DND-41 (cell line): ENCODE measurements at regions not wholly inside any gene's neighbourhood (a gene's known extent, or its start where the extent isn't known, plus 50 kb on each side); places are given as distances from the start of the nearest gene placed in this dataset.

Source experiments
- ATAC-seq: fragments of 200-7000 bp; cut with Tn5 transposase; 3 replicates; pipeline ENCODE4 v1.9.1; 2021; ENCODE audit warnings: low read depth; ENCODE audit not compliant: insufficient read depth
- DNase-seq: peaks from one replicate; pipeline ENCODE4 v3.0.0-alpha.2; 2020
- H2AFZ ChIP-seq: 2 replicates; pipeline ENCODE4 v1.6.0; 2012; ENCODE audit warnings: low read depth, low read length
- H3K27ac ChIP-seq: 2 replicates; pipeline ENCODE4 v1.5.1; 2012; ENCODE audit warnings: low read length, inconsistent platforms
- H3K27me3 ChIP-seq: fragments of 200-600 bp; sonication (generic); 2 replicates; pipeline ENCODE4 v1.6.0; 2012; ENCODE audit warnings: low read length, mild to moderate bottlenecking, inconsistent platforms; ENCODE audit not compliant: insufficient read depth, poor library complexity
- H3K36me3 ChIP-seq: 2 replicates; pipeline ENCODE4 v1.5.1; 2012; ENCODE audit warnings: low read length, inconsistent platforms; ENCODE audit not compliant: insufficient read depth
- H3K4me1 ChIP-seq: 2 replicates; pipeline ENCODE4 v1.5.1; 2012; ENCODE audit warnings: mild to moderate bottlenecking, low read length; ENCODE audit not compliant: insufficient read depth
- H3K4me2 ChIP-seq: 2 replicates; pipeline ENCODE4 v1.6.0; 2012; ENCODE audit warnings: mild to moderate bottlenecking, moderate library complexity, low read length, inconsistent platforms; ENCODE audit not compliant: insufficient read depth
- H3K4me3 ChIP-seq, 2 experiments: fragments of 200-600 bp in 1 of 2; shearing (Covaris generic) in 1 of 2; 2 replicates each; pipeline ENCODE4 v1.5.1; 2012 to 2016; ENCODE audit warnings: inconsistent platforms in 2 of 2, low read length in 2 of 2, mild to moderate bottlenecking in 2 of 2, low read depth in 1 of 2, moderate library complexity in 1 of 2
- H3K79me2 ChIP-seq: 2 replicates; pipeline ENCODE4 v1.6.0; 2012; ENCODE audit warnings: low read length, inconsistent platforms; ENCODE audit not compliant: insufficient read depth
- H3K9ac ChIP-seq: 2 replicates; pipeline ENCODE4 v1.6.0; 2012; ENCODE audit warnings: low read depth, mild to moderate bottlenecking, inconsistent platforms, low read length, moderate library complexity
- H3K9me3 ChIP-seq: 2 replicates; pipeline ENCODE4 v1.5.1; 2012; ENCODE audit warnings: low read length, moderate library complexity, mild to moderate bottlenecking, inconsistent platforms; ENCODE audit not compliant: insufficient read depth, severe bottlenecking
- H4K20me1 ChIP-seq: 2 replicates; pipeline ENCODE4 v1.6.0; 2012; ENCODE audit warnings: low read length; ENCODE audit not compliant: insufficient read depth
- CTCF ChIP-seq: IDR thresholded peaks from 2 replicates; pipeline ENCODE4 v1.5.1; 2012; ENCODE audit warnings: borderline replicate concordance, low read length, moderate library complexity, mild to moderate bottlenecking; ENCODE audit not compliant: poor library complexity, severe bottlenecking; ENCODE audit errors: extremely low read depth
- EZH2 ChIP-seq: IDR thresholded peaks from 3 replicates; pipeline ENCODE4 v1.6.1; 2012; ENCODE audit warnings: borderline replicate concordance, low read depth, mild to moderate bottlenecking, moderate library complexity, low read length, inconsistent platforms; ENCODE audit not compliant: severe bottlenecking

- DNase-seq = no peak
- H3K27me3 ChIP-seq = no peaks in the 10 kb centered on the region
- H3K79me2 ChIP-seq = no peaks in the 10 kb centered on the region
- TF ChIP-seq EZH2 = no peak
- no peak for TF ChIP-seq CTCF
- no peaks in the 10 kb centered on the region for H4K20me1 ChIP-seq
- no peak overlapping the region for H2AFZ ChIP-seq
- H3K4me3 ChIP-seq = no peak overlapping the region
- no peaks in the 10 kb centered on the region for H3K9me3 ChIP-seq
- H3K4me1 ChIP-seq = no peaks in the 10 kb centered on the region
- no peak for ATAC-seq
- H3K4me2 ChIP-seq = no peak overlapping the region
- no peak overlapping the region for H3K9ac ChIP-seq
- H3K27ac ChIP-seq = no peak overlapping the region
- H3K36me3 ChIP-seq = no peaks in the 10 kb centered on the region
Observed at GRCh38 chr7:17679458-17679857, 260.8 kb downstream of the SNX13 start.

- Histone ChIP-seq H3K27me3 (no peaks in the 10 kb centered on the region), H3K4me3 (no peak overlapping the region), H2AFZ (no peak overlapping the region), H3K4me2 (no peak overlapping the region), H3K27ac (no peak overlapping the region), H3K9ac (no peak overlapping the region), H3K36me3 (no peaks in the 10 kb centered on the region), H3K4me1 (no peaks in the 10 kb centered on the region), H4K20me1 (no peaks in the 10 kb centered on the region), H3K79me2 (no peaks in the 10 kb centered on the region), H3K9me3 (no peaks in the 10 kb centered on the region)
- DNase-seq (no peak), ATAC-seq (no peak)
- TF ChIP-seq CTCF (no peak), EZH2 (no peak)
Observed at GRCh38 chr7:17680026-17680425, 260.3 kb downstream of the SNX13 start.

- no peaks in the 10 kb centered on the region for H3K9me3 ChIP-seq
- TF ChIP-seq CTCF (peak; percentile 66), EZH2 (no peak)
- no peak overlapping the region for H3K4me2 ChIP-seq
- 0 out of 3 replicates have a peak, but pooled peaks have one; percentile 50 for ATAC-seq
- no peaks in the 10 kb centered on the region for H3K36me3 ChIP-seq
- no peaks in the 10 kb centered on the region for H3K27me3 ChIP-seq
- H3K79me2 ChIP-seq = no peaks in the 10 kb centered on the region
- H3K4me3 ChIP-seq = no peak overlapping the region
- H3K4me1 ChIP-seq = no peaks in the 10 kb centered on the region
- DNase-seq = no peak
- H4K20me1 ChIP-seq = no peaks in the 10 kb centered on the region
- H2AFZ ChIP-seq = no peak overlapping the region; the same call in 1 of the 2 replicates
- H3K27ac ChIP-seq = no peak overlapping the region
- no peak overlapping the region for H3K9ac ChIP-seq
Observed at GRCh38 chr7:17680943-17681351, 259.3 kb downstream of the SNX13 start.

GRCh38 chr7:17681965-17682364 lies 258.3 kb downstream of the SNX13 start:
- DNase-seq (no peak), ATAC-seq (no peak)
- no peak overlapping the region for H3K4me2 ChIP-seq
- H4K20me1 ChIP-seq = no peaks in the 10 kb centered on the region
- no peaks in the 10 kb centered on the region for H3K27me3 ChIP-seq
- no peak overlapping the region for H3K9ac ChIP-seq
- H3K9me3 ChIP-seq = no peaks in the 10 kb centered on the region
- no peak overlapping the region for H3K4me3 ChIP-seq
- H3K4me1 ChIP-seq = no peaks in the 10 kb centered on the region
- no peak for TF ChIP-seq CTCF
- TF ChIP-seq EZH2 = no peak
- no peak overlapping the region for H2AFZ ChIP-seq
- H3K27ac ChIP-seq = no peak overlapping the region
- H3K79me2 ChIP-seq = no peaks in the 10 kb centered on the region
- H3K36me3 ChIP-seq = no peaks in the 10 kb centered on the region
